ENCODE measurements at regions not wholly inside any gene's neighbourhood (a gene's known extent, or its start where the extent isn't known, plus 50 kb on each side); places are given as distances from the start of the nearest gene placed in this dataset.

GRCh38 chr1:83103341-83103740 lies 895.6 kb downstream of the TTLL7 start:
- H3K4me1 ChIP-seq: no peaks in the 10 kb centered on the region
- TF ChIP-seq POLR2A (IDR thresholded peaks at IDR 0.05) (no peak), CTCF (IDR thresholded peaks at IDR 0.05) (no peak)
- no peak for ATAC-seq
- no peak overlapping the region for H3K4me3 ChIP-seq
- WGBS (ENCODE audit: insufficient coverage, low coverage, low lambda C conversion rate, missing lambda C conversion rate): 90% methylated on average over 2 of the region's 2 CpGs
- no peaks in the 10 kb centered on the region for H3K27me3 ChIP-seq
- H3K36me3 ChIP-seq: no peaks in the 10 kb centered on the region
- no peak overlapping the region for H3K27ac ChIP-seq
- DNase-seq: no peak
- no peaks in the 10 kb centered on the region for H3K9me3 ChIP-seq
- intact Hi-C loops (cut with DNase I): no loop called here

DNA sequence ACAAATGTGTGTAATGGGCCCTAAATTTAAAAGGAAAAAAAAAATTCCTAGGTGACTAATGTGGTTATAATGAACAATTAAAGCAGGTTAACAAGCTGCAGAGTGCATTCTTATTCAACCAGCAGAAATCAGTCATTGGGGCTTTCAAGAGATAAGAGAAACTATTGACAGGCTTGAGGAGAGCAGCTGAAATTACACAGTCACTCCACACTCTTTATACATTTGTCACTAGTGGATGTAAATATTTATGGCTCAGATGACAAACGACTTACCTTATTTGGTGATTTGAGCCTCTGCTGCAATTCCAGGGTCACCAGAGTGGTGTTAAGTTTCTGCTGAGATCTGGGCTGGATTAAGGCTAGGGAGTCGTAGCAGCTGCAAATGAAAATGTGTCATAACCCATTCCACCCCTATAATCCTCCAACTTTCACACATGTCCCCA lies 896.3 kb downstream of the TTLL7 start:
- H3K4me3 ChIP-seq: no peak overlapping the region
- H3K27me3 ChIP-seq: no peaks in the 10 kb centered on the region
- H3K4me1 ChIP-seq: no peaks in the 10 kb centered on the region
- no peak for DNase-seq
- ATAC-seq: no peak
- H3K36me3 ChIP-seq: no peaks in the 10 kb centered on the region
- no peak overlapping the region for H3K27ac ChIP-seq
- intact Hi-C loops (cut with DNase I): no loop called here
- H3K9me3 ChIP-seq: no peaks in the 10 kb centered on the region
- WGBS (ENCODE audit: insufficient coverage, low coverage, low lambda C conversion rate, missing lambda C conversion rate): 25% methylated on average over 2 of the region's 2 CpGs
- TF ChIP-seq POLR2A (IDR thresholded peaks at IDR 0.05) (no peak), CTCF (IDR thresholded peaks at IDR 0.05) (no peak)

- no peaks in the 10 kb centered on the region for H3K27me3 ChIP-seq
These were observed 897.5 kb downstream of the TTLL7 start for GRCh38 chr1:83101406-83101805.

GRCh38 chr1:83100133-83100532 lies 898.8 kb downstream of the TTLL7 start:
- Histone ChIP-seq H3K36me3 (no peaks in the 10 kb centered on the region), H3K27ac (no peak overlapping the region), H3K4me3 (no peak overlapping the region), H3K4me1 (no peaks in the 10 kb centered on the region), H3K27me3 (no peaks in the 10 kb centered on the region), H3K9me3 (no peaks in the 10 kb centered on the region)
- ATAC-seq: no peak
- intact Hi-C loops (cut with DNase I): no loop called here
- WGBS (ENCODE audit: insufficient coverage, low coverage, low lambda C conversion rate, missing lambda C conversion rate): 56% methylated on average over 2 of the region's 2 CpGs
- no peak for DNase-seq
- TF ChIP-seq CTCF (IDR thresholded peaks at IDR 0.05): no peak
- no peak for TF ChIP-seq POLR2A (IDR thresholded peaks at IDR 0.05)

More at GRCh38 chr1:83101406-83101805, 897.5 kb downstream of the TTLL7 start:
- TF ChIP-seq CTCF (IDR thresholded peaks at IDR 0.05): no peak
- no peak for TF ChIP-seq POLR2A (IDR thresholded peaks at IDR 0.05)
- Histone ChIP-seq H3K4me3 (no peak overlapping the region), H3K27ac (no peak overlapping the region), H3K9me3 (no peaks in the 10 kb centered on the region), H3K4me1 (no peaks in the 10 kb centered on the region), H3K36me3 (no peaks in the 10 kb centered on the region)
- DNase-seq (no peak), ATAC-seq (no peak)
- WGBS (ENCODE audit: insufficient coverage, low coverage, low lambda C conversion rate, missing lambda C conversion rate): 66% methylated on average over 4 of the region's 4 CpGs
- intact Hi-C loops (cut with DNase I): no loop called here

DNA sequence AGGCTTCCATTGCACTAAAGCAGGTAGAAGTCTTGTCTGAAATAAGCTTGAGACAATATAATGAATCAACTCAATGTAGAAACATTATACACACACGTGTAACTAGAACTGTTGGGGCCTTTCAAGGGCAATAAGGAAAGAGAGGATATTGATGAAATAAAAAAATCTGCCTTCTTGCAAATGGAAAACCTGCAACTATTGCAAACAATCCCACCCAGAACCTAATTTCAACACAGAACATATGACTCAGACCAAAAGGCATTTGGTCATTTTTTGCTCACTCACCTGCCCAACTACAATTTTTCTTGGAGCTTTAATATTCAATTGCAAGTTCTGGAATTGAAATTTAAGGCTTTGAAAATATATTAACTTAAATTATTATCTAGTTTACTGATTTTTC lies 900.1 kb downstream of the TTLL7 start:
- Histone ChIP-seq H3K27ac (no peak overlapping the region), H3K27me3 (no peaks in the 10 kb centered on the region), H3K4me1 (no peaks in the 10 kb centered on the region), H3K36me3 (no peaks in the 10 kb centered on the region), H3K9me3 (no peaks in the 10 kb centered on the region), H3K4me3 (no peak overlapping the region)
- no peak for DNase-seq
- intact Hi-C loops (cut with DNase I): no loop called here
- no peak for ATAC-seq
- TF ChIP-seq CTCF (IDR thresholded peaks at IDR 0.05) (no peak), POLR2A (IDR thresholded peaks at IDR 0.05) (no peak)
- WGBS (ENCODE audit: insufficient coverage, low coverage, low lambda C conversion rate, missing lambda C conversion rate): 75% methylated on average over 1 of the region's 1 CpG

All from right lobe of liver (tissue), 6 donors.